GM18867 (cell line): ENCODE measurements at regions not wholly inside any gene's neighbourhood (a gene's known extent, or its start where the extent isn't known, plus 50 kb on each side); places are given as distances from the start of the nearest gene placed in this dataset.
"Not testable (repeated sequence)": the region's sequence is repeated elsewhere in the genome, so short reads cannot be mapped to it uniquely, and the experiment has no call there.

Experiments used
- ATAC-seq: cut with Tn5 transposase; IDR thresholded peaks from one replicate; pipeline ENCODE4 v1.9.1; 2021; ENCODE audit warnings: mild to moderate bottlenecking, moderate library complexity; ENCODE audit not compliant: unreplicated experiment

DNA sequence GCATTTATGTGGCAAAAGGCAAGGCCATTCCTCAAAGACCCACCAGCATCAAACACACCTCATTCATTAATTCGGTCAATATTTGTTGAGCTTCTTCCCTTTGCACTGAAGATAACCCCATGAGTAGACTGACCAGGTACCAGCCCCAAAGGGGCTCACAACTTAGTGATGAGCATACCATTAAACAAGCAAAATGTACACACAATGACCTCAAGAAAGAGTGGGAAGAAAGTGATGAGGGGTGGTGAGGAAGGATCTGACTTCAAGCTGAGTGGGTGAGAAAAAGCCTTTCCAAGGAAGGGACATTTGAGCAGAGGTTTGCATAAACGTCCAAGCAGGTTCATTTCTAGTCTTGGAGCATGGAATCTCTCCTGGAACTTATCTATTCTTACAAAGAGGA, 562.5 kb downstream of the TOX3 start:
- ATAC-seq, result no peak

DNA sequence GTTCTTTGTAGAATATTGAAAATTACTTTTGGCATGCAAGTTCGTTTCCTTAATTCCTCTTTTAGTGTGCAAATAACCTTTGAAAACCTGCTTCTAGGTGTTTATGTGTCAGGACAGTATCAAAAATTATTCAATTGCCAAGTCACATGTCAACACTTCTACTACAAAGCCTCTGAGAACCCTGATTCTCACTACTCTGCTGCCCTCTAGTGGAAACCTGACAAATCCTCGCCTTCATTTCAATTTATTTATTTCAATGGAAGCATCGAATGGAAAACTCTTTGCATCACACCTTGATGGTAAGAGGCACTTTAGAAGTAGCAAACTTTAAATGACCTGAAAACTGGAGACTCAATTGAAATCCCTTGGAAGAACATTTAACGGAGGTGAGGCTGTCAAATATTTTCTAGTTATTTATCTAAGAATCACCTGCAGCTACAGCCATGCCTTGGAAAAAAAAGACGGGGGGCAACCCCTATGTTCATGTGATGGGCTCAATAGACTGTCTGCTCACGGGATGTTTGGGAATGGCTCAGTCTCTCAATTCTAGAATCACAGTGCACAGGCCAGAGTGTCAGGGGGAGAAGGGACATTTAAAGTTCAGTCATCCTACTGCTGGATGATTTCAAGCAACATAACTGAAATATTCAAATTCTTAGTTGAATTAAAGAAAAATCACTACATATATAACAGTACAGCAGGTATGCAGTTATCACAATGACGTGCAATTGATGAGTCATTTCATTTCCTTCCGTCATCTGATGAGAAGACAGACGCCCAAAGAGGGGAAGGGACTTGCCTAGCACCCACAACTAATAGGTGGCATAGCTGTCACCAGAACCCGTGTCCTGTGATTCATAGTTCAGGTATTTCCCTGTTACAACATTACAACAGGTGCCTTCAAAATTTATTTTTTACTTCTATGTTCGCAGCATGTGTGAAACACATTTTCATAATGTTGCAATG, 563.9 kb downstream of the TOX3 start:
- ATAC-seq, result peak; percentile 73

DNA sequence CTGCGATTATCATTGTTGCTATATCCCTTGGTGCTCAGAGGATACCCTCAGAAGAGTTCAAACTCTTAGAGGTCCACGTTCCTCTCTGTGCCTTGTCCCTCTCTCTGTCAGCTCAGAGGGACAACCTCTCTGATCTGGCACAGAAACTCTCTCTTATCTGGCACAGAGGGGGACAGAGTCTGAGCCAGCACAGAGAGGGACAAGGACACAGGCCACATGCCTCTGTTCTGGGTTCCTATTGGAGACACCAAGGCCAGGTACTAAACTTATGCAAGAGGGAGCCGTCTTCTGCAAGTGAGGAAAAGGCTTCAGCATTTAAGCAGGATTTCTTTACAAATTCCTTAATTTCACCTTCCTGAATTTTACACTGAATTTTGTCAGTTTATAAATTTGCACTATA, 565.2 kb downstream of the TOX3 start:
- ATAC-seq, result no peak

- ATAC-seq, result not testable (repeated sequence)
These were observed 569.4 kb downstream of the TOX3 start for GRCh38 chr16:51977506-51977905.

GRCh38 chr16:51971184-51971583, 575.8 kb downstream of the TOX3 start:
- no peak for ATAC-seq

- ATAC-seq, result no peak
These were observed 578.2 kb downstream of the TOX3 start for GRCh38 chr16:51968749-51969148.

DNA sequence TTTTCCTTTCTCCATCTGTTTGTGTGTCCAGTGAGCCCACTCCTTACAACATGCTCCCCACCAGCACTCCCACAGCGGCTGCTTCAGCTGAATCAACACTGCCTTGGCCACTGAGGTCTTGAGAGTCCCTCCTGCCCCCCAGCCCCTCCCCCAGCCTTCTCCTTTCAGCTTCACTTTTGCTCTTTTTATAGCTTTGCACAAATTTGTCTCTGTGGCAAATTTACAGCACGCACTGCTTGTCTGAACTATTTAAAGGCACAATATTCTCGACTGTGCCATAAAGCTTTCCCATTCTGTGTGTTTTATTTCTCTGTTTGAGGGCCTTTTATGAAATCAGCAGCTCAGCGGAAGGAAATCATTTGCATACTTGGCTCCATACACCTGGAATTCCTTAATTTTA, 579.3 kb downstream of the TOX3 start:
- ATAC-seq, result no peak

GRCh38 chr16:51960931-51961330, 586.0 kb downstream of the TOX3 start:
- no peak for ATAC-seq

- ATAC-seq, result no peak
These were observed 593.5 kb downstream of the TOX3 start for GRCh38 chr16:51953286-51953985.

DNA sequence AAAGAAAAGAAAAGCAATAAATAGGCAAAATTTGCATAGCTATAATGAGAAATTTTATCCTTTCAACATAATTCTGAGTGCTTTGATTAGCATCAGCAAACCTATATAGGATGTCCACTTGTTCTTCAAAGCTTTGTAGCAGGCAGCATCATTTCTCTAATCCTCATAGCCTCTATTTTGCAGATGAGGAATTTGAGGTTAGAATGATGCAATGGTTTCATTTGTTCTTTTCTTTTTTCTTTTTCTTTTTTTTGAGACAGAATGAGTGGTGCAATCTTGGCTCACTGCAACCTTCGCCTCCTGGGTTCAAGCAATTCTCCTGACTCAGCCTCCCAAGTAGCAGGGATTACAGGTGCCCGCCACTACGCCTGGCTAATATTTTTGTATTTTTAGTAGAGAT, 594.4 kb downstream of the TOX3 start:
- ATAC-seq, result no peak

DNA sequence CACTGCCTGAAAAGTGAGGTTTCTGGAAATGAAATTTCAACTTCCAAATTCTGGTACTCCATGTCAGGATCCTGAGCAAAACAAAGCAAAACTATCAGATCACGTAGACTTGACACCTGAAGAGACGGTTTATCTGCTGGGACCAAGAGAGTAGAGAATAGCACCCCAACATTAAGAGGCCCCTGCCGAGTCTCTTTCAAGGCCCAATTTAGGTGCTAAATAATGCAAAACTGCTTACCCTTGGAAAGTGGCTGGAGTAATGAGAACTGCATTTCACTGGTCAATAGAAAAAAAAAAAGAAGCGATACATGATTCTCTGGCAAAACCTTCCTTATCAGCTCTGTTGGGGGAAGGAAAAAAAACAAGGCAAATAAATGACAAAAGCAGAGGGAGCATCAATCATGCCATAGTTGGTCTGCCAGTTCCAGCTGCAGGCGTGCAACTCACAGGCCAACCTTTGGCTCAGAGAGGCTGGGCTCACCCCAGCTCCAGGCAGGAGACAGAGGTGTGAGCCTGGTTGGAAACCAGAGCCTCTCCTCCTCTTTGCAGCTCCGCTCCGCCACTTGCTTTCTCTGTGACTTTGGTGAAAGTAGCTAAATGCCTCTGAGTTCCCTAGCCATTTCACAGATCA, 595.2 kb downstream of the TOX3 start:
- ATAC-seq, result no peak

GRCh38 chr16:51950118-51950780, 596.7 kb downstream of the TOX3 start:
- no peak for ATAC-seq

DNA sequence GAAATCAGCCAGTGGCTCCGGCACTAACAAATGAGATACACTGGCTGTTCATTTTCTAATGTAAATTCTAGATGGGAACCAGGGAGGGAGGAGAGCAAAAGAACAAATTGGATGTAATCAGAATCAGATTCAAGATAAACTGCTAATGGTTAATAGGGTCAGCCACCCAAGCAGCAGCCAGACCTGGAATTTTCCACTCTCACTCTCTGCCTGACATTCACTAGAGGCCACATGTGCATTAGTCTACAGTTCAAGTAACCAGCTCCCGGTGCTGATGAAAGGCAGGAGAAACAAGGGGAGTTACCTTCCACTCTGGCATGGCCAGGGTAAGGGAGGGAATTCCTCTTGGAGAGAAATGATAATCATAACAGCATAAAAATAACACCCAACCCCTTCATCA, 597.7 kb downstream of the TOX3 start:
- ATAC-seq, result no peak

DNA sequence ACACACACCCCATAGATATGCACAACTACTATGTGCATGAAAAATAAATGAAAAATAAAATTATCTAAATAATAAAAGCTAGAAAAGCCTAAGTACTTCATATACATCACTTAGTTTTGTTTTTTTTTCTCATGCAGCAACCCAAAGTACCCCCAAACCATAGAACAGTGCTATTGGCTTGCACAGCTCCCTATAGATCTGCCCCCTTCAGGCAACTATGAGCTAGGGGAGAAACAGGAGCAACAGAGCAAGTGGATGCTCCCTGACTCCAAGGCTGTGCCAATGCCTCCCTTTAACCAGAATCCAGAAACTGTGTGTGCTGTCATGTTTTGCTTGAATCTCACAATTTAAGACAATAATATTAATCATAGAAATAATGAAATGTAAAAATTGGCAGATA, 605.5 kb downstream of the TOX3 start:
- no peak for ATAC-seq

GRCh38 chr16:51940183-51940582, 606.8 kb downstream of the TOX3 start:
- no peak for ATAC-seq

GRCh38 chr16:51939378-51939871, 607.5 kb downstream of the TOX3 start:
- no peak for ATAC-seq

DNA sequence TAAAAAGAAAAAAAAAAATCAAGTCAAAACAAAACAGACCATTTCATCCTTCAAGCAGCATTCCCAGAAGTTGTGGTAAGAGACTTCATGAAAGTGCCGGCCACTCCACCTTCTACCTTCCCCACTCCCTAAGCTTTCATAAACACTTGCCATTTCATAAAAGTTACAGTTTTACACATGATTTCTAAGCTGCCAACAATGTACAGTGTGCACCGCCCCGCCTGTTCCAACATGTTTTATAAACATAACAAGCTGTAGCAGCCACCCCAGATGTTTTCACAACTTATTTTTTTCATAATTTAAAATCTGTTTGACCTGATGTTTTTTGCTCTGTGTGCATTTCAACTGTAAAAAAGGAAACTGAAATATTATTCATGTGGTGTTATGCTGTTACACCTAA, 608.1 kb downstream of the TOX3 start:
- no peak for ATAC-seq

DNA sequence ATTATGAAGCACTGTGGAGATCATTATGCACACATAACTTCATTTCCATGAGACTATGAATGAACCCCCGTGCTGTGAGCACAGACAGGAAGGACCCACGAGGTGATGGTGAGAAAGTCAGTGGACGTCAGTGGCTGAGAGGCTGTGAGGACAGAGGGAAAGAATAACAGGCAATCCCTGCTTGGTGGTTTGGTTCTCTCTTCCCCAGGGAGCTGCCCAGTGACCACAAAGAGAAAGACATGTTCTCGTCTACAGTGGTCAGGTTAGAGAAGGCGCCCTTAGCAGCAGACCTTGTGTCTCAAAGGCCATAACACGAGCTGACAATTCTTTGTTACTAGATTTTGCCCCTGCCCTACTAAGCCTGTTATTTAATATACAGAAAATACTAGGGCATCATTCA, 609.2 kb downstream of the TOX3 start:
- no peak for ATAC-seq

DNA sequence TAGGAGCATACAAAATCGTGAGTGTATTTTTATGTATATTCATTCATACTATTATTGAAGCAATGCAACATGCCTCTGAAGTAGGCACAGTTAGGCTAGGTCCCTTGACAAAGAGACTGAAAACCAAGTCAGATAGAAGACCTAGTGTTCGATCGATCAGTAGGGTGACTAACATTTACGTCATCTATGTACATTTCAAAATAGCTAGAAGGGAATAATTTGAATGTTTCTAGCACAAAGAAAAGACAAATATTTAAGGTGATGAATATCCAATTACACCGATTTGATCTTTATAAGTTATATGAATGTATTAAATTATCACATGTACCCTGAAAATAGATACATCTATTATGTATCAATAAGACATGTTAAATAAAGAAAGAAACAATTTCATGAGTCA, 610.1 kb downstream of the TOX3 start:
- no peak for ATAC-seq

GRCh38 chr16:51932317-51932716, 614.6 kb downstream of the TOX3 start:
- ATAC-seq, result no peak

DNA sequence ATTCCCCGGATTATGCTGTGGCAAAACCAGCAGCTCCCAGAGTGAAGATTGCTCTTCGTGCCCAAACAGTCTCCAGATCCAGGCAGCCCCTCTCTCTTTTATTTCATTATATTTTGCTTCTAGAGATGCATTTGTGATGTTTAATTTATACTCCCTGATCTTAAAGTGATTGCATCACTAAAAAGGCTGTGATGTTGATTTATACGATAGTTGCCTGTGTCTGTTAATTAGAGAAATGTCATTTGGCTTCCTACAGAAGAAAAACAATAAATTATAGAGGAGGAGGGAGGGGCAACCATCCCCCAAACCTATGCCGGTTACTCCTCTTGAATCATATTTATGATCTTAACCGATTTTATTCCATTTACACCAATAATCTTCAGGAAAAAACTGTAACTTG, 615.3 kb downstream of the TOX3 start:
- no peak for ATAC-seq
